GM21367 (cell line): ENCODE measurements at regions not wholly inside any gene's neighbourhood (a gene's known extent, or its start where the extent isn't known, plus 50 kb on each side); places are given as distances from the start of the nearest gene placed in this dataset.
"Not testable (repeated sequence)": the region's sequence is repeated elsewhere in the genome, so short reads cannot be mapped to it uniquely, and the experiment has no call there.

Source experiments
- ATAC-seq: cut with Tn5 transposase; IDR thresholded peaks from one replicate; pipeline ENCODE4 v1.9.1; 2021; ENCODE audit not compliant: unreplicated experiment

DNA sequence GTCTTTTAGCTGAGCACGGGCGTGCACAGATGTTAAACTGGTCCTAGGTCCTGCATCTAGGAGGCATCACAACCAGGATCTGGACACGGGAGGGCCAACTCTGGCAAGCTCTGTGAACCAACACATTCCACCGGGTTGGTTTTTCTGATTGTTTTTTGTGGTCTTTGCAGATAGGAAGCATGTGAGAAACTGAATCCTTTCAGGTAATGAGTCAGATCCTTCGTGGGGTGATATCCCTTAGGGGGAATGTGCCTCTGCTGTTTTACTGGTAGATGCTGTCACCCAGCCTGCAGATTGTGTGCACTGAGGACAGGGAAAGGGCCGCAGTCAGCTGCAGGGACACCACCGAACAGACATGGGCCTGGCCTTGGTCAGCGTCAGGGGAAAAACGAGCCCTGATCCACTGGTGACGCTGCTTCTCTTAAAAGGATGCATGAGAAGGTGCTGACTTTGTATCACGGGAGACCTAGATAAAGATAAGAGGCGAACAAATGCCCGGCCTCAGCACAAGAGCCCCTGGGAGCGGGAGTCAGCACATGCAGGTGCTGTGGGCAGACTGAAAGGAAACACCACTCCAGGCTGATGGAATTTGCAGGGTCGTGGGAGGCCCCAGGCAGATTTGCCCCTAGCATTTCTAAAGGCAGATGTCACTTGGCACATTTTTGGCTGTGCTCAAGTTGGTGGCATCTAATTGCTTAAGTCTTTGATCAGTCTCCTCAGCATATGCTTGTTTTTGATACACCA lies 51.1 kb downstream of the DOP1B start:
- ATAC-seq, result no peak

DNA sequence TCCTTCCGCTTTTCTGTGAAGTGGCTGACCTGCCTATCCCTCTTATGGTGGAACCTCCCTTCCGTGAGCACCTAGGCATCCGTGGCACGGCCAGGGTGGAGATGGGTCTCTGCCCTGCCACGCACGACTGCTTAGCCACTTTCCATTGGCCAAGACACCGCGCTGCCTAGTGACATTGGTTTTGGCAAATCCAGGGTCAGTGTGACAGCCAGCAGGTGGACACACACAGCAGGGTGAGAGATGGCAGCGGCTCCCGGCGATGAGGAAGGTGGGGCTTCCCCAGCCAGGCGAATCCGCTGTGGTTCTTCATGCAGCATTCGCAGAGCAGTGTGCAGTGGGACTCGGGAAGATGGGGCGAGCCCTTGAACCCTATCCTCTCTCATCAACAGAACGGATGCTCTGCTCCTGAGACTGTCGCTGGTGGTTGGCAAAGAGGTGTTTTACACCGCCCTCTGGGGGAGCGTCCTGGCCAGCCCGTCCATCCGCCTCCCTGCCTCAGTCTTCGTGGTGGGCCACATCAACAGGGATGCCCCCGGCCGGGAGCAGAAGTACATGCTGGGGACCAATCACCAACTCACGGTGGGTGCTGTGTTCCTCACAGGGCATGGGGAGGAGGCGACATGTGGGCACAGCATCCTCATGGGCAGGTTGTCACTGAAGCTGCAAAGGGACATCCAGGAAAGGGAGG lies 51.8 kb downstream of the DOP1B start:
- no peak for ATAC-seq

DNA sequence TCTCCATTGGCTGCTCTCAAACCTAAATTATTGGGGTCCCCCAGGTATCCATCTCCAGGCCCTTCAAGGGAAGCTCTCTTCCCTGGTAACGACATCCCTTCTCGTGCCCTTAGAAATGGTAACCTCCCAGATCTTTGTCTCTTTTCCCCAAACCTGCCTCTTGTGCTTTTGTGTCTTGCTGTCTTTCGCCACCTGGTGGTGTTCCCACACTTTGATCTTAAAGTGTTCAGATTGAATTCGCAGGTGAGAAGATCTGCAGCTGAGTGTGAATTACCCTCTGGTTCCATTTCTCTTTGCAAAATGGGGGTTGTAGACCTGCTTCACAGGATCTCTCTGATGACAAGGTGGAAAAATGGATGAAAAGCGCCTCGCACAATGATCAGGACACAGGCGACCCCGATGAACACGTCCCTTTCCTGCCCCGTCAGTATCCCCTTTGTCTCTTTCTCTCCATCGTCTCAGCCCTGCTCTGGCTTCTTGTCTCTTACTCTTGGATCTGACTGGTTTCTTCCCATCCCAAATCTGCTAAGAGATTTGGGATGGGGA lies 53.1 kb downstream of the DOP1B start:
- ATAC-seq, result no peak

DNA sequence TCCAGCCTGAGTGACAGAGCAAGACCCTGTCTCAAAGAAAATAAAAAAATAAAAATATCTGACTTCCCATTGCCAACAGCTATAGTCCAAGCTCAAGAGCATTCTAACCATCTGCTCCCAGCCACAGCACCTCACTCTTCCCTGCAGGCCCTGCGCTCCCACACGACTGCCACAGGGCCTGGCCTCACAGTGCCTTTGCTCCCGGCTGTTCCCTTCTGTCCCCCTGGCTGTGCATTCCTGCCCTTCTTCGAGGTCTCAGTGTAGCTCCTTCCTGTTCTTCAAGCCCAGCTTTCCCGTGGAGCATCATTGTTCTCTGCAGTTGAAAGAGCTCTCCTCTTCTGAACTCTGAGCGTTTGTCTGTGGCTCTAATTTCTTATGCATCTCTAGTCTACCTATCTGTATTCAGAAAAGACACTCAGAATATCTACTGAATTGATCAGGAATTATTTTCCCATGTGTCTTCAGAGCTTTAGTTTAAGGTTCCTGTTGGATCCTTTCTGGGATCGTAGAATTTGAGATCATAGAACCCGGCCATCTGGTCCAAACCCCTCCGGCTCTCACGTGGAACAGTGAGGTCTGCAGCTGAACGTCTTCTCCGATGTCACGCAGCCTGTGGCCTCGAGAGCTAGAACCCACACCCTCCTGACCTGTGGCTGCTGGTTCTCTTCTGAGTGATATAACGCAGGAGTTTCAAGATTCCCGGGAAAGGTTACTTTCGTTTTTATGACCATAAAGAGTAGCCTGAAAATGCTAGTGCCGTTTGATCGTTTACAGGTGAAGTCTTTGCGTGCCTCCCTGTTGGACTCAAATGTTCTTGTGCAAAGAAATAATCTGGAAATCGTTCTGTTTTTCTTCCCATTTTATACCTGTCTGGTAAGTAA lies 54.4 kb downstream of the DOP1B start:
- ATAC-seq, result no peak

DNA sequence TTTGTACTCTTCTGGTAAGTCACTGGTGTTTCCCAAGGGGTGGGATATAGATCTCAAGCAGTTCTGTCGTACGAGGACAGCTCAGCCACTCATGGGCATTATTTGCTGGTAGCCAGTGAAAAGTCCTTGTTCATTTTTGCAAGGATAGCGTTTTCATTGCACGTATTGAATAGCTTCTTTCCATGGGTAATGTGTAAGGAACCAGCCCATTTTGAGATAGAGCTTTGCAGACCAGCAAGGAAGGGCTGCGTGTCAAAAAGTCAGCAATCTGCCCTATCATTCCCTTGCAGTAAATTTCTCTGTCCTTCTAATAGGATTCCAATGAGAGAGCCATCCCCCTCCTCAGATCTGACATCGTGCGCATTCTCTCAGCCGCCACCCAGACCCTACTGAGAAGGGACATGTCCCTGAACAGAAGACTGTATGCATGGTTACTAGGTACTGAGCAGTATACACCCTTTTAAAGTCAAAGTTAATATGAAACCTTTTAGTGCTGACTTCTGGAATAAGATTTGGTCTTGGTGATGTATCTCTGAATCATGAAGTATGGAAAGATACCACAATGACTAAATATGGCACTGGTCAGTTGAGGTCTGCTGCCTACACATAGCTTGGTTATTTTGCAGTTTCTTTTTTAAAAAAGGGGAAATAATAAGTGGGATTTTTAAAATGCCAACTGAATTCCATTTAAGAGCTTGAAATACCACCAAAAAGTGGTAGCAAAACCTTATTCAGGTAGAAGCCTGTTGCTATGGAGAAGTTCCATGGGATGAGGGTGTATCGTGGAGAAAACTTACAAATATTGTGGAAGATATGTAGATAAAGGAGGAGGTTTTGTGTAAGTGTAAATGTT lies 55.3 kb downstream of the DOP1B start:
- ATAC-seq, result no peak

DNA sequence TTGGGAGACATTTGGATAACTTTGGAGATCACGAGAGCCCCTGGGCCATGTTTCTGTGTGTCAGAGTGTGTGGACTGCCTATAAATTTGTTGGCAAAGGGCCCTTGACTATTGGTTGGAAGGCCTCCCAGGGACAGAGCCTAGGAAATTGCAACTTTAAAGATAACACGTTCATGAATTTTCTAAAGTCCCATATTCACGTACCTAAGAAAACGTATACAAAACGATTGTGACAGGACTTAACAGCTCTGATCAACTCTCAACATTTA lies 55.8 kb downstream of the DOP1B start:
- no peak for ATAC-seq

DNA sequence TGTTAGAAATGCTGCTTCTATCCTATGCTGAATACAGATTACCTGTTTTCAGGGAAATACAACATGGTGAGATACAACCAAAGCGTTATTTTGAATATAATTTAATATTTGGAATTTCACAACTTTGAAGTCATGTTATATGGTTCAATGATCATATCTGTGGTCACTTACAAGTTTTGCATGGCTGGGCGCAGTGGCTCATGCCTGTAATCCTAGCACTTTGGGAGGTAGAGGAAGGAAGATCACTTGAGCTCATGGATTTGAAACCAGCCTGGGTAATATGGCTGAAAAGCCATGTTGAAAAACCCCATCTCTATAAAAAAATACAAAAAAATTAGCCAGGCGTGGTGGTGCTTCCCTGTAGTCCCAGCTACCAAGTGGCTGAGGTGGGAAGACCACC lies 57.9 kb downstream of the DOP1B start:
- no peak for ATAC-seq

DNA sequence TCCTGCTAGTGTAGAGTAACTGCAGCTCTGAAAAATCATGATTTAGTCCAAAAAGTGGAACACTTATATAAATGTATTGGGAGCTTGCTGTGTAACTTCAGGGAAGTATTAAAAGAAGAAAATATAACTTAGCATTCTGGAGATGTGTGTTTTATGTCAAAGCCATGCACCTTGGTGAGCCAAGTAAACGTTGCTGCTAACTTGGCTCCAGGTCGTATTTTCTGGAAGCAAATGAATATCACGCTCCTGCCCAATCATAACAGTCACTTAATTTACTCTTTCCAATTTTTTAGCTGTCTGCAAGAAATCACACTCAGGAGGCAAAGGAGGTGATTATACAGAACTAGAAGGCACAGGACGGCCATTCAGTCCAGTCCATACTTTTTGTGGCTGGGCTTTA lies 61.1 kb downstream of the DOP1B start:
- no peak for ATAC-seq

DNA sequence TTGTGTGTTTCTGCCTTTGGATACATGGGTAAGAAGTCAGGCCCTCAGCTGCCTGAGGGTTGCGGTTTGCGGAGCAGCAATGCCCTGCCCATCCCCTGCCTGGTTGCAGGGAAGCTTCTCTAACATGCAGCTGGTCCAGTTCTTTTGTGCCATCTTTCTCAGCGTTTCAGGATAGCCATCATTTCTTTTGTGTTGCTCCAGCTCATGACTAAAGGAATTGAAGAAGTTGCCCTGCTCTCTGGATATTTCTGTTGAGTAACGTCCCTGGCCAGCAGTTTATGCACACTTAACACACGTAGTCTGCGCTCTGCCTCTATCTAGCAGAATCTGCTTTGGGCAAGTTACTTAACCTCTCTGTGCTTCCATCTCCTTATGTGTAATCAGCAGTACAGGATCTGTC lies 62.1 kb downstream of the DOP1B start:
- no peak for ATAC-seq

DNA sequence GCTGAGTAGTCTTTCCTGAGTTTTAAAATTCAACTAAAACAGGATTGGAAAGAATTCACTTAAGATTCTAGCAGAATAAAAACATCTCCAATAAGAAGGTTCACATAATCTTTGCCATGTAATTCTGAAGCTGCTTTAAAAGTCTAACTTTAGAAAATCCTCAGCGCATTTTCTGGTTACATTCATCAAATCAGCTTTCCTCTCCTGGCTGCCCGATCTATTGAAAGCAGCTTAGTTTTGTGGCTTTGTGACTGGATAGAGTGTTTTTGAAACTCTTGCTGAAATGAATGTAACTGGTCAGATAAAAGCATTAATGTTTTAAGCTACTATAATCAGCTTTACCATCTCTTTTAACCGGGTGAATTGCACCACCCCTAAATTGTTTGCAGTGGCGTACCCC lies 66.8 kb downstream of the DOP1B start:
- no peak for ATAC-seq

DNA sequence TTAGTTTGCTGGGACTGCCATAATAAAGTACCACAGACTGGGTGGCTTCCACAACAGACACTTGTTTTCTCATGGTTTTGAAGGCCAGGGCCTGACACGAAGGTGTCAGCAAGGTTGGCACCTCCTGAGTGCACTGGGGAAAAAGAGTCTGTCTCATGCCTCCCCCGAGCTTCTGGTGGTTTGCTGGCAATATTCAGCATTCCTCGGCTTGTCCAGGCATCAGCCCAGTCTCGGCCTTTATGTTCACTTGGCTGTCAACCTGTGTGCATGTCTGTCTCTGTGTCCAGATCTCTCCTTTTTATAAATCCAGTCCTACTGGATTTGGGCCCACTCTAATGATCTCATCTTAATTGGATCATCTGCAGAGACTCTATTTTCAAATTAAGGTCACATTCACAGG lies 72.6 kb downstream of the DOP1B start:
- no peak for ATAC-seq

DNA sequence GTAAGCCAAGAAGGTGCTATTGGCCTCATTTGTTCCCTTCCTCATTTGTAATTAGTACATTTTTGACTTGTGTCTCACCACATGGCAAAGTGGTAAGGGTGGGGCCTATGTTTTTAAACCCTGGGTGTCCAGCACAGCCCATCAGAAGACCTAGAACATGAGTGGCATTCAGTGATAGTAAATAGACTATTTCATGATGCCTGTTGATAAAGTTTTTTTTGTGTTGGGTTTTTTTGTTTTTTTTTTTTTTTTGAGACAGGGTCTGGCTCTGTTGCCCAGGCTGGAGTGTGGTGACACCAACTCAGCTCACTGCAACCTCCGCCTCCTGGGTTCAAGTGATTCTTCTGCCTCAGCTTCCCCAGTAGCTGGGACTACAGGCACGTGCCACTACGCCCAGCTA lies 74.8 kb downstream of the DOP1B start:
- not testable (repeated sequence) for ATAC-seq

DNA sequence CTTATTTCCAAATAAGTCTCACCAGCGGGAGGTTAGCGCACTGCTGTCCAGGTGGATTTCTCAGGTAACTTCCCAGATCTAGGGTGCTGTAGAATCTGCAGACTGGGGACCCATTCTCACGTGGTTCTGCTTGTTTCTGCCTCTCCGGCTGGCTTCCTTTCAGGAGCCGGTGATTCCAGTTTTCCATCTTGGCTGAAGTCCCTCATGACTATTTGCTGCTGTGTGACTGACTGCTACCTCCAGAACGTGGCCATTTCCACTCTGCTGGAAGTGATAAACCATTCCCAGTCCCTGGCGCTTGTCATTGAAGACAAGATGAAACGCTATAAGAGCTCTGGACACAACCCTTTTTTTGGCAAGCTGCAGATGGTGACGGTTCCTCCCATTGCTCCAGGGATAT lies 76.0 kb downstream of the DOP1B start:
- ATAC-seq, result no peak

DNA sequence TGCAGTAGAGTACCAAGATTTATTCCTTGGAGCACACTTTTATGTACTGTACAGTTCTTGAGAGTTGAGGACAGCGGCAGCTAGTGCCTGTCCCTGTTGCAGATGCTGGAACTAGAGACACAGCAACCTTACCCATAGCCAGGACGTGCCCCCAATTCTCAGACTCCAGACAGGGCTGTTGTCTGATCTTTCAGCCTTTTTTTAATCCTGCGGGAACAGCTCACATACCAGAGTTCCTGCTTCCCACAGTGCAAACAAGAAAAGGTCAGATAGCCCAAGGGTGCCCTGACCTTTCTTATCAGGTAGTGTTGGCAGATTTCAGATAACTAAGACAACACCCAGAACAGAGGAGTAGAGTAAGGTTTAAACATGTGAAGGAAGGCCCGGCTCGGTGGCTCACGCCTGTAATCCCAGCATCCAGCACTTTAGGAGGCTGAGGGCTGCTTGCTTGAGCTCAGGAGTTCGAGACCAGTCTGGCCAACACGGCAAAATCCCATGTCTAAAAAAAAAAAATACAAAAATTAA lies 78.5 kb downstream of the DOP1B start:
- no peak for ATAC-seq

DNA sequence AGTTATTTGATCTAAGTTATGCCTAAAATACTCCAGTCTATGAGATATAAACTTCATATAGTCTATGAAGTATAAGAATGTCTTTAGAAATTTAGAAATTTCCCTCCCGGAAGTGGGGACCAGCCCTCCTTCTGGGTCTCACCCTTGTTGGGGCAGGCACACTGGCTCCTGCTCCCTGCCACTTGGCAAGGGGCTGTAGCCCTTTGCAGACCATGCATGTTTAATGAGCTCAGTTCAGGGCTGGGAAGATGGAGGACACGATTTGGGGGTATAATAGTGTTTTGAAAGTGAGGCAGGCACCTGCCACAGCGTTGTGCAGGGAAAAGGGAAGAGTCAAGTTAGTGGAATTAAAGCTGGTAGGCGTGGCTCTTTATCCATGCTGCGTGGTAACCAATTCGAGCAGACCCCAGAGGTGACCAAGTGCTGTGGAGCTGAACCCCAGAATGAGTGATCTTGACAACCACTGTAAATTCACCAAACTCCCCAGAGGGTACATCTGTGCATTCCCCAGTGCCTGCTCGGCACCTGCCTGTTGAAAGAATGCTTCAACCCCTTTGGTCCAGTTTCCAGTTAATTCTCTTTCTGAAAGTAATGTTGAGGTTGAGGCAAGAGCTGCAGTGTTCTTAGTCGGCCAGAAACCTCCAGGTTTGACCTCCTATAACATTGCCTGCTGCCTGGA lies 79.6 kb downstream of the DOP1B start:
- no peak for ATAC-seq

DNA sequence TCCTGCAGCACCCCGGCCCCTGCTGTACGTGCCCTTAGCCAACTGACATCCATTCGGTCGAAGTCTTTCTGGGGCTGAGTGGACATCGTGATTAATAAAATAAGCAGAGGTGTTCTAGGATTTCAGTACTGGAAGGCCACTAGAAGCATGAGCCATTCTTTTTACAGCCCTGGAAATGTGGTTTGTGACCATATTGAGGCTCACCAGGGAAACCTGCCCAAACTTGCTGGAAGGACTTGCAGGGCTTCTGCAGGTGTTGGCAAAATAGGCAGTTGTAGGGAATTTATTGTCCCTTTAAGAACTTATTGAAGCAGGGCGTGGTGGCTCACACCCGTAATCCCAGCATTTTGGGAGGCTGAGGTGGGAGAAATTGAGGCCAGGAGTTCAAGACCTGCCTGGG lies 80.8 kb downstream of the DOP1B start:
- no peak for ATAC-seq

DNA sequence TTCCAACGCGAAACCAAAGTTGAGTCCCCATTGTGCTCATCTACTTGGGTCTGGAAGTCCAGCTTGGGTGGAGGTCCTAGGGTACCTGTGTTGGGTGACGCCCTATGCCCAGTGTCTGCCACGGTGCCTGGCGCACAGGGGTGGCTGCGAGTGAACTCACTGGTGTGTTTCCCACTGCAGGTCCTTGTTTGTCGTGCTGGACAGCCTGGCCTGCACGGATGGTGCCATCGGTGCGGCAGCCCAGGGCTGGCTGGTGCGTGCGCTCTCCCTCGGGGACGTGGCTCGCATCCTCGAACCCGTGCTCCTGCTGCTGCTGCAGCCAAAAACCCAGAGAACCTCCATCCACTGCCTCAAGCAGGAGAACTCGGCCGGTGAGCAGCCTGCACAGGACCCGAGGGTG lies 80.4 kb upstream of the MORC3 start:
- ATAC-seq, result no peak

DNA sequence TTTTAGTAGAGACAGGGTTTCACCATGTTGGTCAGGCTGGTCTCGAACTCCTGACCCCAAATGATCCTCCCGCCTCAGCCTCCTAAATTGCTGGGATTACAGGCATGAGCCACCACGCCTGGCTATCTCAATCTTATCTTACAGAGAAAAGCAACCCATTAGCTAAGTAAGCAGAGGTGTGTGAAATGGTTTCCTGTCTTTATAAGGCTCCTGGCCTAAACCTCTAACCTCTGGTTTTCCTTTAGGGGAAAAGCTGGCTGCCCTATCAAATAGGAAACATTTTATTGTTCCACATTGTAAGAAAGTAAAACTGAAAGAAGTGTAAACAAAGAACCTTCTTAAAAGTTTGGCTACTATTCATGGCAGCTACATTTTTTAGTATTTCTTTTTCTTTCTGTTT lies 78.3 kb upstream of the MORC3 start:
- no peak for ATAC-seq

DNA sequence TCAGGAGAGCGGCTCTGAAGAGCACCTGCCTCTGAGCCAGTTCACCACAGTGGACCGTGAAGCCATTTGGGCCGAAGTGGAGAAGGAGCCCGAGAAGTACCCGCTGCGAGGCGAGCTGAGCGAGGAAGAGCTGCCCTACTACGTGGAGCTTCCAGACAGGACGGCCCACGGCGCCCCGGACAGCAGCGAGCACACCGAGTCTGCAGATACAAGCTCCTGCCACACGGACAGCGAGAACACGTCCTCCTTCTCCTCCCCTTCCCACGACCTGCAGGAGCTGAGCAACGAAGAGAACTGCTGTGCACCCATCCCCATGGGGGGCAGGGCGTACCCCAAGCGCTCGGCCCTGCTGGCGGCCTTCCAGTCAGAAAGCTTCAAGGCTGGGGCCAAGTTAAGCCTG lies 74.9 kb upstream of the MORC3 start:
- no peak for ATAC-seq

DNA sequence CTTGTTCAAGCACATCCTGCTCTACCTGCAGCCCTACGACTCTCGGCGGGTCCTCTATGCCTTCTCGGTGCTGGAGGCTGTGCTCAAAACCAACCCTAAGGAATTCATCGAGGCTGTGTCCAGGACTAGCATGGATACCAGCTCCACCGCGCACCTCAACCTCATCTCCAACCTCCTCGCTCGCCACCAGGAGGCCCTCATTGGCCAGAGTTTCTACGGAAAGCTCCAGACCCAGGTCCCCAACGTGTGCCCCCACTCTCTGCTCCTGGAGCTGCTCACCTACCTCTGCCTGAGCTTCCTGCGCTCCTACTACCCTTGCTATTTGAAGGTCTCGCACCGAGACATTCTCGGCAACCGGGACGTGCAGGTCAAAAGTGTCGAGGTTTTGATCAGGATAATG lies 74.3 kb upstream of the MORC3 start:
- ATAC-seq, result no peak
